ENCODE measurements at regions not wholly inside any gene's neighbourhood (a gene's known extent, or its start where the extent isn't known, plus 50 kb on each side); places are given as distances from the start of the nearest gene placed in this dataset.

- TF ChIP-seq SIN3A (IDR thresholded peaks at IDR 0.05; ENCODE audit: borderline replicate concordance, insufficient read depth, low read depth, low read length) (no peak), CTCF (IDR thresholded peaks at IDR 0.05) (no peak)
Observed at GRCh38 chr6:43876602-43877001, 106.6 kb downstream of the VEGFA start.

All from Panc1 (cell line).